Liver (tissue), 8 donors: ENCODE measurements at regions not wholly inside any gene's neighbourhood (a gene's known extent, or its start where the extent isn't known, plus 50 kb on each side); places are given as distances from the start of the nearest gene placed in this dataset.

Experiments used
- DNase-seq: peaks from one replicate; pipeline ENCODE4 v3.0.0-alpha.2; 2017; ENCODE audit warnings: low spot score
- H3K27ac ChIP-seq, 2 donors: one replicate each; pipeline ENCODE4 v1.7.0; 2013; ENCODE audit warnings: inconsistent platforms in 2 of 2, low read length in 2 of 2, control low read depth in 1 of 2, low read depth in 1 of 2, mild to moderate bottlenecking in 1 of 2
- H3K27me3 ChIP-seq, 4 donors: one replicate each; pipeline versions ENCODE4 v1.6.1 to v1.7.0; 2013; ENCODE audit warnings: low read length in 3 of 4, inconsistent platforms in 1 of 4, mild to moderate bottlenecking in 1 of 4, moderate library complexity in 1 of 4; ENCODE audit not compliant: control insufficient read depth in 4 of 4, insufficient read depth in 4 of 4
- H3K36me3 ChIP-seq, 4 donors: one replicate each; pipeline versions ENCODE4 v1.6.1 to v1.7.0; 2013; ENCODE audit warnings: low read length in 3 of 4, mild to moderate bottlenecking in 3 of 4, low read depth in 1 of 4, moderate library complexity in 1 of 4; ENCODE audit not compliant: control insufficient read depth in 4 of 4, insufficient read depth in 3 of 4
- H3K4me1 ChIP-seq, 4 donors: one replicate each; pipeline versions ENCODE4 v1.6.1 to v1.7.0; 2013; ENCODE audit warnings: low read length in 3 of 4, mild to moderate bottlenecking in 3 of 4, moderate library complexity in 1 of 4; ENCODE audit not compliant: control insufficient read depth in 4 of 4, insufficient read depth in 4 of 4
- H3K4me3 ChIP-seq, 3 donors: one replicate each; pipeline versions ENCODE4 v1.6.1 to v1.7.0; 2013; ENCODE audit warnings: low read length in 3 of 3, control low read depth in 1 of 3, low read depth in 1 of 3, mild to moderate bottlenecking in 1 of 3
- H3K9ac ChIP-seq, 2 donors: one replicate each; pipeline ENCODE4 v1.7.0; 2013; ENCODE audit warnings: low read length in 2 of 2, mild to moderate bottlenecking in 2 of 2, moderate library complexity in 2 of 2, control low read depth in 1 of 2, low read depth in 1 of 2
- H3K9me3 ChIP-seq, 4 donors: one replicate each; pipeline versions ENCODE4 v1.6.1 to v1.7.0; 2013; ENCODE audit warnings: low read length in 3 of 4; ENCODE audit not compliant: control insufficient read depth in 4 of 4
- EGR1 ChIP-seq, 2 donors: IDR thresholded peaks; 2 replicates each; pipeline ENCODE4 v1.6.1; 2016 to 2018; ENCODE audit warnings: antibody characterized with exemption in 2 of 2, low read depth in 2 of 2
- FOXA1 ChIP-seq: IDR thresholded peaks from 2 replicates; pipeline ENCODE4 v1.6.1; 2016; ENCODE audit warnings: antibody characterized with exemption
- FOXA2 ChIP-seq: IDR thresholded peaks from 2 replicates; pipeline ENCODE4 v1.6.1; 2016; ENCODE audit warnings: antibody characterized with exemption
- GABPA ChIP-seq, 2 donors: IDR thresholded peaks in 1 of 2; conservative IDR thresholded peaks in 1 of 2; 2 replicates each; pipeline ENCODE4 v1.6.1; 2016; ENCODE audit warnings: antibody characterized with exemption in 2 of 2, mild to moderate bottlenecking in 1 of 2, moderate library complexity in 1 of 2
- HNF4A ChIP-seq, 2 donors: conservative IDR thresholded peaks; 2 replicates each; pipeline ENCODE4 v1.6.1; 2016; ENCODE audit warnings: antibody characterized with exemption in 2 of 2, mild to moderate bottlenecking in 2 of 2
- HNF4G ChIP-seq: IDR thresholded peaks from 2 replicates; pipeline ENCODE4 v1.6.1; 2016; ENCODE audit warnings: antibody characterized with exemption
- JUND ChIP-seq, 2 donors: IDR thresholded peaks; 2 replicates each; pipeline ENCODE4 v1.6.1; 2016; ENCODE audit warnings: antibody characterized with exemption in 2 of 2
- NR2F2 ChIP-seq: IDR thresholded peaks from 2 replicates; pipeline ENCODE4 v1.6.1; 2016; ENCODE audit warnings: antibody characterized with exemption
- RAD21 ChIP-seq, 2 donors: IDR thresholded peaks; 2 replicates each; pipeline ENCODE4 v1.6.1; 2016; ENCODE audit warnings: antibody characterized with exemption in 2 of 2, mild to moderate bottlenecking in 2 of 2
- RXRA ChIP-seq, 2 donors: IDR thresholded peaks; 2 replicates each; pipeline ENCODE4 v1.6.1; 2017 to 2018; ENCODE audit warnings: antibody characterized with exemption in 2 of 2, mild to moderate bottlenecking in 1 of 2
- SP1 ChIP-seq: IDR thresholded peaks from 2 replicates; pipeline ENCODE4 v1.6.1; 2018; ENCODE audit warnings: antibody characterized with exemption, mild to moderate bottlenecking
- YY1 ChIP-seq: IDR thresholded peaks from 2 replicates; pipeline ENCODE4 v1.6.1; 2016; ENCODE audit warnings: antibody characterized with exemption, mild to moderate bottlenecking
- WGBS: extraction: QIAGEN DNeasy Blood & Tissue Kit; methylation state at CpG from one replicate; pipeline ENCODE4 v1.1.7; 2013; 5-methylcytosine and 5-hydroxymethylcytosine counted together
- TF ChIP-seq, protein P1 (sequence below): IDR thresholded peaks from 2 replicates; pipeline ENCODE4 v1.6.1; 2016; ENCODE audit warnings: antibody characterized with exemption
- TF ChIP-seq, protein P2 (sequence below): IDR thresholded peaks from 2 replicates; pipeline ENCODE4 v1.6.1; 2016; ENCODE audit warnings: antibody characterized with exemption
- TF ChIP-seq, protein P3 (sequence below): IDR thresholded peaks from 2 replicates; pipeline ENCODE4 v1.6.1; 2016; ENCODE audit warnings: antibody characterized with exemption, mild to moderate bottlenecking
- TF ChIP-seq, protein P4 (sequence below): IDR thresholded peaks from 2 replicates; pipeline ENCODE4 v1.6.1; 2016; ENCODE audit warnings: antibody characterized with exemption
- TF ChIP-seq, protein P5 (sequence below): fragments of 150-350 bp; IDR thresholded peaks from 2 replicates; pipeline ENCODE4 v1.5.1; 2017; ENCODE audit warnings: improper control_type of control experiment, low read depth, low read length; ENCODE audit not compliant: missing input control
- donor health status: healthy.
- donor health status: healthy.
- donor health status: healthy.
- donor health status: healthy.
- donor health status: healthy.

DNA sequence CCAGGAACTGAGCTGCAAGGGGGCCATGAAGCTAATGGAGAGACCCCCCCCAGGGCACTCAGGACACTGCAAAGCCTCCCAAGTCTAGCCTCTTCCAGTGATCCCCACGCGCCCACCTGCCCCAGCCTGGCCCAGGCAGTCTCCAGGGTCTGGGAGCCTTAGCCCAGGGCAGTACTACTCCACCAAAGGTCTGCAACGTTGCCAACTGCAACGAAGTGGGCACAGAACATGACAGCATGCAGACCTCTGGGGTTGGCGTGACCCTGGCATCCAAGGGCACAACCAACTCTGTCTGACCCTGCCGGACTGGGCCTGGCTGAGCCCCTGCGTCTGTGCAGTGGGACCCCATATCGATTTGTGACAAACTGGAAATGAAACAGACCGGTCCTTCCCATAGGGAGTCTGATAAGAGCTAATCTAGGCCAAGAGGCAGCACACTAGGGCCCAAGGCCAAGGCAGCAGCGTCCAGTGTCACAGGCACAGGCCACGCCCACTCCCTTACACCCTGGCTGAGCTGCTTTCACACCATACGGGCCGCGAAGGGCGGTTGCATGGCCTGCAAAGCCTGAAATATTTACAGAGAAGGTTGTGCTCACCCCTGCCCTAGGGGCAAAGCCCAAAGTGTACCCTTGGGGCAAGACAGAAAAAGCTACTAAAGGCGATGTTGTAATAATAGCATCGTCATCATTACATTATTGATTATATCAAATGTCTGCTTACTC lies 76.7 kb downstream of the NCOR2 start:
- Histone ChIP-seq H3K4me3 (no peak overlapping the region), H3K36me3 (no peaks in the 10 kb centered on the region), H3K4me1 (peaks cover 8 to 46% (median 33%) of the 10 kb centered on the region in 4 donors), H3K27me3 (no peaks in the 10 kb centered on the region), H3K9ac (no peak overlapping the region), H3K27ac (peak overlapping the region in 1 of 2 donors; percentile 21), H3K9me3 (no peaks in the 10 kb centered on the region)
- TF ChIP-seq JUND (IDR thresholded peaks at IDR 0.05) (peak; percentile 94 to 97), FOXA1 (peak; percentile 67), HNF4G (peak; percentile 99), SP1 (peak; percentile 98), YY1 (no peak), HNF4A (conservative IDR thresholded peaks at IDR 0.05) (peak; percentile 100), NR2F2 (peak; percentile 94), RXRA (IDR thresholded peaks at IDR 0.05) (peak; percentile 99), EGR1 (IDR thresholded peaks at IDR 0.05; ENCODE audit: low read depth in 2 of 2) (peak in 1 of 2 donors; percentile 78), RAD21 (IDR thresholded peaks at IDR 0.05) (peak; percentile 67 to 79), FOXA2 (peak; percentile 74), GABPA (IDR thresholded peaks at IDR 0.05 in 1 of 2, conservative IDR thresholded peaks at IDR 0.05 in 1 of 2) (no peak)
- TF ChIP-seq, protein P1, sequence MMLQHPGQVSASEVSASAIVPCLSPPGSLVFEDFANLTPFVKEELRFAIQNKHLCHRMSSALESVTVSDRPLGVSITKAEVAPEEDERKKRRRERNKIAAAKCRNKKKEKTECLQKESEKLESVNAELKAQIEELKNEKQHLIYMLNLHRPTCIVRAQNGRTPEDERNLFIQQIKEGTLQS, result no peak
- TF ChIP-seq, protein P2, sequence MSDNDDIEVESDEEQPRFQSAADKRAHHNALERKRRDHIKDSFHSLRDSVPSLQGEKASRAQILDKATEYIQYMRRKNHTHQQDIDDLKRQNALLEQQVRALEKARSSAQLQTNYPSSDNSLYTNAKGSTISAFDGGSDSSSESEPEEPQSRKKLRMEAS, result no peak
- TF ChIP-seq, protein P3, sequence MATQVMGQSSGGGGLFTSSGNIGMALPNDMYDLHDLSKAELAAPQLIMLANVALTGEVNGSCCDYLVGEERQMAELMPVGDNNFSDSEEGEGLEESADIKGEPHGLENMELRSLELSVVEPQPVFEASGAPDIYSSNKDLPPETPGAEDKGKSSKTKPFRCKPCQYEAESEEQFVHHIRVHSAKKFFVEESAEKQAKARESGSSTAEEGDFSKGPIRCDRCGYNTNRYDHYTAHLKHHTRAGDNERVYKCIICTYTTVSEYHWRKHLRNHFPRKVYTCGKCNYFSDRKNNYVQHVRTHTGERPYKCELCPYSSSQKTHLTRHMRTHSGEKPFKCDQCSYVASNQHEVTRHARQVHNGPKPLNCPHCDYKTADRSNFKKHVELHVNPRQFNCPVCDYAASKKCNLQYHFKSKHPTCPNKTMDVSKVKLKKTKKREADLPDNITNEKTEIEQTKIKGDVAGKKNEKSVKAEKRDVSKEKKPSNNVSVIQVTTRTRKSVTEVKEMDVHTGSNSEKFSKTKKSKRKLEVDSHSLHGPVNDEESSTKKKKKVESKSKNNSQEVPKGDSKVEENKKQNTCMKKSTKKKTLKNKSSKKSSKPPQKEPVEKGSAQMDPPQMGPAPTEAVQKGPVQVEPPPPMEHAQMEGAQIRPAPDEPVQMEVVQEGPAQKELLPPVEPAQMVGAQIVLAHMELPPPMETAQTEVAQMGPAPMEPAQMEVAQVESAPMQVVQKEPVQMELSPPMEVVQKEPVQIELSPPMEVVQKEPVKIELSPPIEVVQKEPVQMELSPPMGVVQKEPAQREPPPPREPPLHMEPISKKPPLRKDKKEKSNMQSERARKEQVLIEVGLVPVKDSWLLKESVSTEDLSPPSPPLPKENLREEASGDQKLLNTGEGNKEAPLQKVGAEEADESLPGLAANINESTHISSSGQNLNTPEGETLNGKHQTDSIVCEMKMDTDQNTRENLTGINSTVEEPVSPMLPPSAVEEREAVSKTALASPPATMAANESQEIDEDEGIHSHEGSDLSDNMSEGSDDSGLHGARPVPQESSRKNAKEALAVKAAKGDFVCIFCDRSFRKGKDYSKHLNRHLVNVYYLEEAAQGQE, result peak; percentile 31
- TF ChIP-seq, protein P4, sequence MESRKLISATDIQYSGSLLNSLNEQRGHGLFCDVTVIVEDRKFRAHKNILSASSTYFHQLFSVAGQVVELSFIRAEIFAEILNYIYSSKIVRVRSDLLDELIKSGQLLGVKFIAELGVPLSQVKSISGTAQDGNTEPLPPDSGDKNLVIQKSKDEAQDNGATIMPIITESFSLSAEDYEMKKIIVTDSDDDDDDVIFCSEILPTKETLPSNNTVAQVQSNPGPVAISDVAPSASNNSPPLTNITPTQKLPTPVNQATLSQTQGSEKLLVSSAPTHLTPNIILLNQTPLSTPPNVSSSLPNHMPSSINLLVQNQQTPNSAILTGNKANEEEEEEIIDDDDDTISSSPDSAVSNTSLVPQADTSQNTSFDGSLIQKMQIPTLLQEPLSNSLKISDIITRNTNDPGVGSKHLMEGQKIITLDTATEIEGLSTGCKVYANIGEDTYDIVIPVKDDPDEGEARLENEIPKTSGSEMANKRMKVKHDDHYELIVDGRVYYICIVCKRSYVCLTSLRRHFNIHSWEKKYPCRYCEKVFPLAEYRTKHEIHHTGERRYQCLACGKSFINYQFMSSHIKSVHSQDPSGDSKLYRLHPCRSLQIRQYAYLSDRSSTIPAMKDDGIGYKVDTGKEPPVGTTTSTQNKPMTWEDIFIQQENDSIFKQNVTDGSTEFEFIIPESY, result no peak
- TF ChIP-seq, protein P5, sequence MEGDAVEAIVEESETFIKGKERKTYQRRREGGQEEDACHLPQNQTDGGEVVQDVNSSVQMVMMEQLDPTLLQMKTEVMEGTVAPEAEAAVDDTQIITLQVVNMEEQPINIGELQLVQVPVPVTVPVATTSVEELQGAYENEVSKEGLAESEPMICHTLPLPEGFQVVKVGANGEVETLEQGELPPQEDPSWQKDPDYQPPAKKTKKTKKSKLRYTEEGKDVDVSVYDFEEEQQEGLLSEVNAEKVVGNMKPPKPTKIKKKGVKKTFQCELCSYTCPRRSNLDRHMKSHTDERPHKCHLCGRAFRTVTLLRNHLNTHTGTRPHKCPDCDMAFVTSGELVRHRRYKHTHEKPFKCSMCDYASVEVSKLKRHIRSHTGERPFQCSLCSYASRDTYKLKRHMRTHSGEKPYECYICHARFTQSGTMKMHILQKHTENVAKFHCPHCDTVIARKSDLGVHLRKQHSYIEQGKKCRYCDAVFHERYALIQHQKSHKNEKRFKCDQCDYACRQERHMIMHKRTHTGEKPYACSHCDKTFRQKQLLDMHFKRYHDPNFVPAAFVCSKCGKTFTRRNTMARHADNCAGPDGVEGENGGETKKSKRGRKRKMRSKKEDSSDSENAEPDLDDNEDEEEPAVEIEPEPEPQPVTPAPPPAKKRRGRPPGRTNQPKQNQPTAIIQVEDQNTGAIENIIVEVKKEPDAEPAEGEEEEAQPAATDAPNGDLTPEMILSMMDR, result no peak
- DNase-seq, result peak; percentile 85
- 37% methylated on average over 17 of the region's 17 CpGs for WGBS
